Gastrocnemius medialis (tissue), 4 donors: ENCODE measurements at regions not wholly inside any gene's neighbourhood (a gene's known extent, or its start where the extent isn't known, plus 50 kb on each side); places are given as distances from the start of the nearest gene placed in this dataset.

Experiments
- POLR2A ChIP-seq, 2 donors: fragments of 450-650 bp; IDR thresholded peaks; one replicate each; pipeline ENCODE4 v1.6.1; 2017; ENCODE audit warnings: antibody characterized with exemption in 2 of 2, mild to moderate bottlenecking in 2 of 2, moderate library complexity in 2 of 2
- TF ChIP-seq, protein P1 (sequence below), 5 experiments: fragments of 450-650 bp in 3 of 5; fragments of 200-600 bp in 2 of 5; sonication (generic) in 2 of 5; IDR thresholded peaks in 4 of 5; conservative IDR thresholded peaks in 1 of 5; 1 replicate in 4 of 5; 2 replicates in 1 of 5; pipeline ENCODE4 v1.5.1; 2016 to 2019; ENCODE audit warnings: antibody characterized with exemption in 5 of 5, mild to moderate bottlenecking in 3 of 5, moderate library complexity in 3 of 5

DNA sequence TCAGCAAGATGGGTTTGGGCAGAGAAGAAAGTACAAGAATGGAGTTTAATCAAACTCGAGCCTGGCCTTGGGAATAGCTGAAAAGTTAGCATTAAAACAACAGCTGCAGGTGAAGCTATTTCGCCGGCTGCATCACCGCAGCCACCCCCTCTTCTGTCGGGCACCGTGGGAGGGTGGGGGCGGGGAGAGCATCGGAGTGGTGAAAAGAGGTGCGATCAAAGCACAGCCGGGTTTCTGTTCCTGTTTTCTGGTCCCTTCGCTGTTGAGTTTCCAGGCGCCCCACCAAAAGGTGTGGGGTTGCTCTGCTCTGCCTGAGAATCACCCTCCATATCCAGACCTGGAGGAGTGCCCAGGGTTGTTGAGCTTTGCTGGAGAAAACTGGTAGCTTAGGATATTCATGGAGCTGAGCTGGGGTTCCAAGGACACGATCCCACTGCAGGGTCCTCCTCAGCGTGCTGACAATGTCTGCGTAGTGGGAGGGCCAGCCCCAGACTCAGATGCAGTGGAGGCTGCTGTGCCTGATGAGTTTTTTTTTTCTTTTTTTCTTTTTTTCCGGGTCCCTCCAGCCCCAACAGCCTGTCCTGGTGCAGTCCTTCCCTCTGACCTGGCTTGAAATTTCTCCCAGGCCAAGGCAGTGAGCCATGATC lies 127.5 kb upstream of the C1orf174 start:
- TF ChIP-seq, protein P1, sequence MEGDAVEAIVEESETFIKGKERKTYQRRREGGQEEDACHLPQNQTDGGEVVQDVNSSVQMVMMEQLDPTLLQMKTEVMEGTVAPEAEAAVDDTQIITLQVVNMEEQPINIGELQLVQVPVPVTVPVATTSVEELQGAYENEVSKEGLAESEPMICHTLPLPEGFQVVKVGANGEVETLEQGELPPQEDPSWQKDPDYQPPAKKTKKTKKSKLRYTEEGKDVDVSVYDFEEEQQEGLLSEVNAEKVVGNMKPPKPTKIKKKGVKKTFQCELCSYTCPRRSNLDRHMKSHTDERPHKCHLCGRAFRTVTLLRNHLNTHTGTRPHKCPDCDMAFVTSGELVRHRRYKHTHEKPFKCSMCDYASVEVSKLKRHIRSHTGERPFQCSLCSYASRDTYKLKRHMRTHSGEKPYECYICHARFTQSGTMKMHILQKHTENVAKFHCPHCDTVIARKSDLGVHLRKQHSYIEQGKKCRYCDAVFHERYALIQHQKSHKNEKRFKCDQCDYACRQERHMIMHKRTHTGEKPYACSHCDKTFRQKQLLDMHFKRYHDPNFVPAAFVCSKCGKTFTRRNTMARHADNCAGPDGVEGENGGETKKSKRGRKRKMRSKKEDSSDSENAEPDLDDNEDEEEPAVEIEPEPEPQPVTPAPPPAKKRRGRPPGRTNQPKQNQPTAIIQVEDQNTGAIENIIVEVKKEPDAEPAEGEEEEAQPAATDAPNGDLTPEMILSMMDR (IDR thresholded peaks at IDR 0.05 in 4 of 5, conservative IDR thresholded peaks at IDR 0.05 in 1 of 5): no peak
- no peak for TF ChIP-seq POLR2A (IDR thresholded peaks at IDR 0.05)
